CD14-positive monocyte (primary cell): ENCODE measurements at regions not wholly inside any gene's neighbourhood (a gene's known extent, or its start where the extent isn't known, plus 50 kb on each side); places are given as distances from the start of the nearest gene placed in this dataset.

Experiments
- DNase-seq, 3 donors: peaks; one replicate each; pipeline ENCODE4 v3.0.0-alpha.2; 2011 to 2022
- H2AFZ ChIP-seq: 2 replicates; pipeline ENCODE4 v1.6.0; 2012; ENCODE audit warnings: mild to moderate bottlenecking, low read depth, low read length, inconsistent platforms; ENCODE audit not compliant: insufficient read depth, poor library complexity, severe bottlenecking
- H3K27ac ChIP-seq, 2 donors: 1 replicate in 1 of 2; 2 replicates in 1 of 2; pipeline ENCODE4 v1.5.1; 2012 to 2013; ENCODE audit warnings: low read length in 2 of 2, control low read depth in 1 of 2, inconsistent platforms in 1 of 2, low read depth in 1 of 2, mild to moderate bottlenecking in 1 of 2
- H3K27me3 ChIP-seq, 2 donors: one replicate each; pipeline versions ENCODE4 v1.6.0 to v1.6.1; 2011 to 2013; ENCODE audit warnings: low read length in 2 of 2; ENCODE audit not compliant: control insufficient read depth in 2 of 2, insufficient read depth in 2 of 2
- H3K36me3 ChIP-seq, 2 donors: replicated peaks in 1 of 2; 1 replicate in 1 of 2; 2 replicates in 1 of 2; pipeline versions ENCODE4 v1.5.1 to v1.6.1; 2012 to 2013; ENCODE audit warnings: low read length in 2 of 2, control low read depth in 1 of 2, inconsistent platforms in 1 of 2, mild to moderate bottlenecking in 1 of 2; ENCODE audit not compliant: insufficient read depth in 2 of 2, control insufficient read depth in 1 of 2
- H3K4me1 ChIP-seq, 2 donors: 1 replicate in 1 of 2; 2 replicates in 1 of 2; pipeline versions ENCODE4 v1.5.1 to v1.6.1; 2012 to 2013; ENCODE audit warnings: low read length in 2 of 2, control low read depth in 1 of 2, inconsistent platforms in 1 of 2, mild to moderate bottlenecking in 1 of 2, moderate library complexity in 1 of 2; ENCODE audit not compliant: insufficient read depth in 2 of 2, control insufficient read depth in 1 of 2
- H3K4me2 ChIP-seq: replicated peaks from 2 replicates; pipeline ENCODE3; 2012; ENCODE audit warnings: low read length, moderate library complexity, mild to moderate bottlenecking; ENCODE audit not compliant: poor library complexity, severe bottlenecking; ENCODE audit errors: extremely low read depth
- H3K4me3 ChIP-seq, 3 experiments: fragments of 200-600 bp in 1 of 3; sonication (generic) in 1 of 3; replicated peaks in 1 of 3; 1 replicate in 2 of 3; 2 replicates in 1 of 3; pipeline ENCODE4 v1.5.1; 2011 to 2013; ENCODE audit warnings: low read length in 3 of 3, mild to moderate bottlenecking in 3 of 3, control low read depth in 2 of 3, low read depth in 2 of 3, inconsistent platforms in 1 of 3, moderate library complexity in 1 of 3
- H3K79me2 ChIP-seq: 2 replicates; pipeline ENCODE4 v1.6.0; 2012; ENCODE audit warnings: mild to moderate bottlenecking, control low read depth, inconsistent platforms, low read length, moderate library complexity; ENCODE audit not compliant: insufficient read depth
- H3K9ac ChIP-seq: 2 replicates; pipeline ENCODE4 v1.6.0; 2017; ENCODE audit warnings: low read length, mild to moderate bottlenecking; ENCODE audit not compliant: insufficient read depth, poor library complexity, severe bottlenecking
- H3K9me3 ChIP-seq, 2 donors: replicated peaks in 1 of 2; 1 replicate in 1 of 2; 2 replicates in 1 of 2; pipeline versions ENCODE4 v1.5.1 to v1.6.1; 2012 to 2013; ENCODE audit warnings: low read length in 2 of 2, control low read depth in 1 of 2; ENCODE audit not compliant: control insufficient read depth in 1 of 2, insufficient read depth in 1 of 2
- H4K20me1 ChIP-seq: 2 replicates; pipeline ENCODE4 v1.6.0; 2012; ENCODE audit warnings: mild to moderate bottlenecking, low read length, control low read depth, moderate library complexity; ENCODE audit not compliant: insufficient read depth
- H3K27ac Mint-ChIP-seq, 7 donors: one replicate each; pipeline ENCODE4 v1.8.0; 2020; ENCODE audit warnings: mild to moderate bottlenecking in 7 of 7, mixed read lengths in 7 of 7, moderate library complexity in 6 of 7, inconsistent platforms in 2 of 7
- H3K27me3 Mint-ChIP-seq, 3 donors: one replicate each; pipeline ENCODE4 v1.8.0; 2021 to 2022; ENCODE audit warnings: low read depth in 3 of 3, mild to moderate bottlenecking in 3 of 3, mixed read lengths in 3 of 3, moderate library complexity in 3 of 3, inconsistent platforms in 1 of 3
- H3K36me3 Mint-ChIP-seq, 2 donors: one replicate each; pipeline ENCODE4 v1.8.0; 2020; ENCODE audit warnings: mixed read lengths in 2 of 2, inconsistent platforms in 1 of 2, mild to moderate bottlenecking in 1 of 2
- H3K4me1 Mint-ChIP-seq: one replicate; pipeline ENCODE4 v1.8.0; 2020; ENCODE audit warnings: mild to moderate bottlenecking, mixed read lengths
- H3K4me3 Mint-ChIP-seq, 2 donors: one replicate each; pipeline ENCODE4 v1.8.0; 2020; ENCODE audit warnings: mild to moderate bottlenecking in 2 of 2, mixed read lengths in 2 of 2, moderate library complexity in 1 of 2
- H3K9me3 Mint-ChIP-seq, 7 donors: one replicate each; pipeline ENCODE4 v1.8.0; 2020 to 2022; ENCODE audit warnings: mixed read lengths in 7 of 7, mild to moderate bottlenecking in 6 of 7, moderate library complexity in 6 of 7, inconsistent platforms in 2 of 7
- intact Hi-C, 2 donors: fragments of 100-400 bp; cut with micrococcal nuclease; formaldehyde crosslinking; loops; one replicate each; pipeline versions ENCODE4 v1.15.0 to v1.15.1; 2023
- TF ChIP-seq, protein P1 (sequence below): fragments of 200-600 bp; IDR thresholded peaks from one replicate; pipeline ENCODE4 v1.8.0; 2022; ENCODE audit warnings: antibody characterized with exemption, mild to moderate bottlenecking

DNA sequence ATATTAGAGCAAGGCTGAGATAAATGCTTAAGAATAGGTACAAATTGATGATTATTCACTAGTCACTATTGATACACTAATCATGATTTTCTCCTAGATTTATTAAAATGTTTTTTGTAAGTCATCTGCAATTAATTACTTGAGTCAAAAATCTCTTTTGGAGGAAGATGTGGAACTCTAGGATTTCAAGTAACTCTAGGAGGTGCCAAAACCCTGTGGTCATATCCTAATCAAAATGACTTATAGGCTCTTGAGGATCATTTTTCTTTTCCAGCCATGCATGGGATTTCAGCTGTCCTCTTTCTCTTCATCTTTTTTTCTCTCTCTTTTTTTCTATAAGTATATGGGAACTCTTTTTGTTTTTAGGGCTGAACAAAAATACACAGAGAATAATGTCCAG is 141.8 kb upstream of the CD180 start:
- no peak overlapping the region for H3K4me3 Mint-ChIP-seq
- Histone ChIP-seq H3K4me3 (no peak overlapping the region), H3K4me1 (no peaks in the 10 kb centered on the region), H3K36me3 (no peaks in the 10 kb centered on the region), H3K27me3 (no peaks in the 10 kb centered on the region), H3K27ac (no peak overlapping the region), H3K9me3 (peaks cover 0 to under 1% of the 10 kb centered on the region in 2 donors), H3K79me2 (no peaks in the 10 kb centered on the region), H4K20me1 (no peaks in the 10 kb centered on the region), H3K4me2 (no peak overlapping the region), H3K9ac (no peak overlapping the region), H2AFZ (no peak overlapping the region)
- H3K36me3 Mint-ChIP-seq: no peaks in the 10 kb centered on the region
- intact Hi-C loops: no loop called here
- peaks cover 0 to 4% (median 0%) of the 10 kb centered on the region in 3 donors for H3K27me3 Mint-ChIP-seq
- H3K27ac Mint-ChIP-seq: no peak overlapping the region
- H3K9me3 Mint-ChIP-seq: peaks cover 0 to 4% (median 1%) of the 10 kb centered on the region in 7 donors
- TF ChIP-seq, protein P1, sequence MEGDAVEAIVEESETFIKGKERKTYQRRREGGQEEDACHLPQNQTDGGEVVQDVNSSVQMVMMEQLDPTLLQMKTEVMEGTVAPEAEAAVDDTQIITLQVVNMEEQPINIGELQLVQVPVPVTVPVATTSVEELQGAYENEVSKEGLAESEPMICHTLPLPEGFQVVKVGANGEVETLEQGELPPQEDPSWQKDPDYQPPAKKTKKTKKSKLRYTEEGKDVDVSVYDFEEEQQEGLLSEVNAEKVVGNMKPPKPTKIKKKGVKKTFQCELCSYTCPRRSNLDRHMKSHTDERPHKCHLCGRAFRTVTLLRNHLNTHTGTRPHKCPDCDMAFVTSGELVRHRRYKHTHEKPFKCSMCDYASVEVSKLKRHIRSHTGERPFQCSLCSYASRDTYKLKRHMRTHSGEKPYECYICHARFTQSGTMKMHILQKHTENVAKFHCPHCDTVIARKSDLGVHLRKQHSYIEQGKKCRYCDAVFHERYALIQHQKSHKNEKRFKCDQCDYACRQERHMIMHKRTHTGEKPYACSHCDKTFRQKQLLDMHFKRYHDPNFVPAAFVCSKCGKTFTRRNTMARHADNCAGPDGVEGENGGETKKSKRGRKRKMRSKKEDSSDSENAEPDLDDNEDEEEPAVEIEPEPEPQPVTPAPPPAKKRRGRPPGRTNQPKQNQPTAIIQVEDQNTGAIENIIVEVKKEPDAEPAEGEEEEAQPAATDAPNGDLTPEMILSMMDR: no peak
- DNase-seq: no peak
- no peaks in the 10 kb centered on the region for H3K4me1 Mint-ChIP-seq

DNA sequence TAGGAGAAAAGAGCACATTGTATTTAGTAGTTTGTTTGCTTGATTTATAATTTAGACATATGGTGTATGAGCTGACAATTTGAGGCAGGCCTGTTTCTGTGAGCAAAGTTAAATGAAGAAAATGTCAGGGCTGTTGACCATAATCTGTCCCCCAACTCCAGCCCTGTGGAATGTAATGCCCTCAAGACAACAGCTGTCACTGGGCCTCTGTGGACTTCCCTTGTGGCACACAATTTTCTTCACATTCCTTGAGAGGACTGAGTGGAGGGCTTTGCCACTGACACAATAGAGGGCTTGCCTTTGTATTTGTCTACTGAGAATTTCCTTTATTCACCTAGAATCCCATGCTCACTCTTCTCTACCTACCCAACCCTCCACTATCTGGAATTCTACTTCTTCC is 141.2 kb upstream of the CD180 start:
- Mint-ChIP-seq H3K9me3 (peaks cover 0 to 2% (median 1%) of the 10 kb centered on the region in 7 donors), H3K4me3 (no peak overlapping the region)
- H4K20me1 ChIP-seq: no peaks in the 10 kb centered on the region

More for the DNA sequence above, 141.2 kb upstream of the CD180 start:
- TF ChIP-seq, protein P1: no peak
- no peak overlapping the region for H3K4me2 ChIP-seq
- intact Hi-C loops: no loop called here
- no peak overlapping the region for H3K27ac ChIP-seq
- H3K36me3 ChIP-seq: no peaks in the 10 kb centered on the region
- peaks cover 2% of the 10 kb centered on the region for H3K4me1 Mint-ChIP-seq
- H3K27me3 ChIP-seq: no peaks in the 10 kb centered on the region
- H2AFZ ChIP-seq: no peak overlapping the region
- DNase-seq: no peak
- no peaks in the 10 kb centered on the region for H3K4me1 ChIP-seq
- no peaks in the 10 kb centered on the region for H3K9me3 ChIP-seq
- no peaks in the 10 kb centered on the region for H3K79me2 ChIP-seq
- H3K9ac ChIP-seq: no peak overlapping the region
- no peaks in the 10 kb centered on the region for H3K36me3 Mint-ChIP-seq
- no peak overlapping the region for H3K4me3 ChIP-seq
- H3K27me3 Mint-ChIP-seq: peaks cover 0 to 4% (median 0%) of the 10 kb centered on the region in 3 donors
- no peak overlapping the region for H3K27ac Mint-ChIP-seq
